H1 (cell line): ENCODE measurements at regions not wholly inside any gene's neighbourhood (a gene's known extent, or its start where the extent isn't known, plus 50 kb on each side); places are given as distances from the start of the nearest gene placed in this dataset.

ENCODE experiments used
- CBX5 ChIP-seq: fragments of 300-800, 300-1000 bp; sonication (generic); IDR thresholded peaks from 2 replicates; pipeline ENCODE4 v1.7.1; 2016; ENCODE audit warnings: antibody characterized with exemption, low read length, low read depth
- CEBPB ChIP-seq: IDR thresholded peaks from 2 replicates; pipeline ENCODE4 v1.6.1; 2012; ENCODE audit warnings: low read depth, low read length
- CHD2 ChIP-seq: IDR thresholded peaks from 2 replicates; pipeline ENCODE4 v1.6.1; 2012; ENCODE audit warnings: low read length, improper control_type of control experiment
- CTCF ChIP-seq, 3 experiments: IDR thresholded peaks; 1 replicate in 2 of 3; 2 replicates in 1 of 3; pipeline versions ENCODE4 v1.5.1 to v1.6.1; 2011; ENCODE audit warnings: low read length in 3 of 3, mild to moderate bottlenecking in 3 of 3, inconsistent platforms in 2 of 3, low read depth in 1 of 3, moderate library complexity in 1 of 3; ENCODE audit not compliant: insufficient read depth in 1 of 3; ENCODE audit errors: control extremely low read depth in 1 of 3
- EZH2 ChIP-seq: fragments of 200-600 bp; sonication (generic); IDR thresholded peaks from 2 replicates; pipeline ENCODE4 v1.7.1; 2012; ENCODE audit warnings: low read depth, mild to moderate bottlenecking, moderate library complexity, low read length, inconsistent platforms; ENCODE audit not compliant: severe bottlenecking
- MAX ChIP-seq: IDR thresholded peaks from 2 replicates; pipeline ENCODE4 v1.6.1; 2012; ENCODE audit warnings: inconsistent platforms
- POLR2A ChIP-seq, 2 experiments: IDR thresholded peaks; 1 replicate in 1 of 2; 2 replicates in 1 of 2; pipeline ENCODE4 v1.6.1; 2011; ENCODE audit warnings: low read depth in 2 of 2, low read length in 2 of 2, mild to moderate bottlenecking in 2 of 2; ENCODE audit errors: control extremely low read depth in 1 of 2
- POLR2AphosphoS5 ChIP-seq: IDR thresholded peaks from 2 replicates; pipeline ENCODE4 v1.6.1; 2011; ENCODE audit warnings: low read depth, low read length
- RAD21 ChIP-seq, 2 experiments: IDR thresholded peaks in 1 of 2; conservative IDR thresholded peaks in 1 of 2; 2 replicates each; pipeline ENCODE4 v1.6.1; 2011; ENCODE audit warnings: low read depth in 2 of 2, low read length in 2 of 2, improper control_type of control experiment in 1 of 2, inconsistent platforms in 1 of 2, mild to moderate bottlenecking in 1 of 2, moderate library complexity in 1 of 2
- TAF1 ChIP-seq: IDR thresholded peaks from 2 replicates; pipeline ENCODE4 v1.6.1; 2011; ENCODE audit warnings: mild to moderate bottlenecking, low read depth, low read length
- TAF7 ChIP-seq: optimal IDR thresholded peaks from 2 replicates; pipeline ENCODE3; 2011; ENCODE audit warnings: low read depth, mild to moderate bottlenecking, inconsistent platforms, low read length, moderate library complexity, borderline replicate concordance
- TCF12 ChIP-seq: IDR thresholded peaks from 2 replicates; pipeline ENCODE4 v1.6.1; 2011; ENCODE audit warnings: low read depth, mild to moderate bottlenecking, low read length

- TF ChIP-seq TCF12: no peak
- TF ChIP-seq CEBPB: no peak
- no peak for TF ChIP-seq POLR2A (IDR thresholded peaks at IDR 0.05; ENCODE audit: control extremely low read depth in 1 of 2, low read depth in 2 of 2, low read length in 2 of 2)
- no peak for TF ChIP-seq TAF7
- no peak for TF ChIP-seq EZH2
- TF ChIP-seq TAF1: no peak
- TF ChIP-seq CTCF (IDR thresholded peaks at IDR 0.05; ENCODE audit: control extremely low read depth in 1 of 3, insufficient read depth in 1 of 3, low read depth in 1 of 3, low read length in 3 of 3): no peak
- no peak for TF ChIP-seq MAX
- no peak for TF ChIP-seq CHD2
- no peak for TF ChIP-seq POLR2AphosphoS5
- TF ChIP-seq RAD21 (IDR thresholded peaks at IDR 0.05 in 1 of 2, conservative IDR thresholded peaks at IDR 0.05 in 1 of 2; ENCODE audit: low read depth in 2 of 2, low read length in 2 of 2): no peak
- TF ChIP-seq CBX5: no peak
Observed at GRCh38 chr5:145500710-145501109, 334.4 kb downstream of the PRELID2 start.
